LoVo (cell line): ENCODE measurements at regions not wholly inside any gene's neighbourhood (a gene's known extent, or its start where the extent isn't known, plus 50 kb on each side); places are given as distances from the start of the nearest gene placed in this dataset.

Experiments used
- DNase-seq: peaks from one replicate; pipeline ENCODE4 v3.0.0-alpha.2; 2016; ENCODE audit warnings: low spot score

- DNase-seq = no peak
Observed at GRCh38 chr6:44062771-44063560, 64.3 kb downstream of the MRPL14 start.

GRCh38 chr6:44062105-44062770, 65.0 kb downstream of the MRPL14 start:
- no peak for DNase-seq

GRCh38 chr6:44061375-44062104, 65.7 kb downstream of the MRPL14 start:
- DNase-seq = no peak

GRCh38 chr6:44060612-44061374, 66.5 kb downstream of the MRPL14 start:
- DNase-seq = no peak

- DNase-seq = no peak
Observed at GRCh38 chr6:44059359-44060346, 67.6 kb downstream of the MRPL14 start.

- peak; percentile 66 for DNase-seq
Observed at GRCh38 chr6:44058617-44059358, 68.5 kb downstream of the MRPL14 start.

GRCh38 chr6:44057931-44058616, 69.2 kb downstream of the MRPL14 start:
- DNase-seq = no peak

GRCh38 chr6:44057238-44057930, 69.9 kb downstream of the MRPL14 start:
- no peak for DNase-seq

- DNase-seq = no peak
Observed at GRCh38 chr6:44056392-44057237, 70.6 kb downstream of the MRPL14 start.

GRCh38 chr6:44054721-44055559, 72.3 kb downstream of the MRPL14 start:
- DNase-seq = no peak

GRCh38 chr6:44053760-44054556, 73.3 kb downstream of the MRPL14 start:
- no peak for DNase-seq

- DNase-seq = no peak
Observed at GRCh38 chr6:44053106-44053756, 74.0 kb downstream of the MRPL14 start.

- DNase-seq = no peak
Observed at GRCh38 chr6:44052419-44053023, 74.7 kb downstream of the MRPL14 start.

GRCh38 chr6:44051515-44051914, 75.7 kb downstream of the MRPL14 start:
- no peak for DNase-seq

- no peak for DNase-seq
Observed at GRCh38 chr6:44050872-44051505, 76.3 kb downstream of the MRPL14 start.
